Adrenal gland (tissue), 5 donors: ENCODE measurements at regions not wholly inside any gene's neighbourhood (a gene's known extent, or its start where the extent isn't known, plus 50 kb on each side); places are given as distances from the start of the nearest gene placed in this dataset.

Source experiments
- CTCF ChIP-seq, 6 experiments: fragments of 450-650 bp in 4 of 6; fragments of 200-600 bp in 2 of 6; sonication (generic) in 1 of 6; IDR thresholded peaks; 1 replicate in 5 of 6; 2 replicates in 1 of 6; pipeline versions ENCODE4 v1.5.1 to v1.8.0; 2016 to 2021; ENCODE audit warnings: antibody characterized with exemption in 6 of 6, mild to moderate bottlenecking in 2 of 6, moderate library complexity in 1 of 6
- POLR2A ChIP-seq, 2 donors: fragments of 450-650 bp; IDR thresholded peaks; one replicate each; pipeline ENCODE4 v1.6.1; 2017; ENCODE audit warnings: antibody characterized with exemption in 2 of 2, mild to moderate bottlenecking in 2 of 2, moderate library complexity in 1 of 2
- donor health status: DM: no; HTN: no; CAD: no.

- TF ChIP-seq CTCF (IDR thresholded peaks at IDR 0.05): no peak
- TF ChIP-seq POLR2A (IDR thresholded peaks at IDR 0.05): no peak
Measured at GRCh38 chr10:80786322-80786721, 248.6 kb downstream of the SH2D4B start.
